ENCODE measurements at regions not wholly inside any gene's neighbourhood (a gene's known extent, or its start where the extent isn't known, plus 50 kb on each side); places are given as distances from the start of the nearest gene placed in this dataset.

DNA sequence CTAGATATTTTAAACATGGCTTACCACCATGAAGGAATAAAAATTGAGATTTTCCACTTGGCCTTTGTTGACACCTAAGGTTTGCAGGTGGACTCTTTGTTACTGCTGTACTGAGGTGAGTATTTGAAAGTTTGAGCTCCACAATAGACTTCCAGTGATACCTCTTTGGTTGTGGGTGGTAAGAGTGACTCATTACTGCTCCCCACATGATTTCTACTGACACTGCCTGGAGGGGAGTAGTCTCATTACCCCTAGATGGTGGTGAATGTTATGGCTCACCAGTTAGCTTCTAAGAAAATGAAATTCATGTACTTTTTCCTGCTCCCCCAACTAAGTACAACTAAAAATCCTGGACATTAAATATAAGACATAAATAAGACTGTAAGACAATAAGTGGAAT is 1183.1 kb upstream of the TMEFF2 start:
- no peaks in the 10 kb centered on the region for H3K4me1 ChIP-seq (ENCODE audit: low read length)
- DNase-seq = no peak
- no peaks in the 10 kb centered on the region for H3K9me3 ChIP-seq (replicated peaks; ENCODE audit: insufficient read depth, low read length)

DNA sequence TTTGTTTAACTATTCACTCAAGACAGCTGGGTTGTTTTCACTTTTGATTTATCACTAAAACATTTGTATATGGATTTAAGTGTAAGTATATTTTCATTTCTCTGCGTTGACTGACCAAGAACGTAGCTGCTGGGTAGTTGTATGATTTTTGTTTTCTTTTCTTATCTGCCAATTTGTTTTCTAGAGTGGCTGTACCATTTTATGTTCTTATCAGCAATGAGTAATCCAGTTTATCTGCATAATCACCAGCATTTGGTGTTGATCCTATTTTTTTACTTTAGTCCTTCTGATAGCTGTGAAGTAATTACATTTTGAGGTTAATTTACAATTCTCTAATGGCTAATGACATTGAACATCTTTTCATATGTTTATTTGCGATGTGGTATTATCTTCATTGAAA is 1178.4 kb upstream of the TMEFF2 start:
- H3K79me2 ChIP-seq (ENCODE audit: low read length) = no peaks in the 10 kb centered on the region
- H3K4me2 ChIP-seq (ENCODE audit: low read depth, low read length) = no peak overlapping the region
- H3K9me3 ChIP-seq (replicated peaks; ENCODE audit: insufficient read depth, low read length) = no peaks in the 10 kb centered on the region
- H3K27me3 ChIP-seq (replicated peaks; ENCODE audit: insufficient read depth, low read length) = no peaks in the 10 kb centered on the region
- H3K4me3 ChIP-seq (ENCODE audit: low read length) = no peak overlapping the region
- H3K9me2 ChIP-seq (replicated peaks; ENCODE audit: insufficient read depth, low read length) = no peaks in the 10 kb centered on the region
- TF ChIP-seq EZH2 (optimal IDR thresholded peaks at IDR 0.05; ENCODE audit: low read depth, low read length) (no peak), EZH2phosphoT487 (IDR thresholded peaks at IDR 0.05; ENCODE audit: low read length) (no peak)
- TF ChIP-seq, protein P1, sequence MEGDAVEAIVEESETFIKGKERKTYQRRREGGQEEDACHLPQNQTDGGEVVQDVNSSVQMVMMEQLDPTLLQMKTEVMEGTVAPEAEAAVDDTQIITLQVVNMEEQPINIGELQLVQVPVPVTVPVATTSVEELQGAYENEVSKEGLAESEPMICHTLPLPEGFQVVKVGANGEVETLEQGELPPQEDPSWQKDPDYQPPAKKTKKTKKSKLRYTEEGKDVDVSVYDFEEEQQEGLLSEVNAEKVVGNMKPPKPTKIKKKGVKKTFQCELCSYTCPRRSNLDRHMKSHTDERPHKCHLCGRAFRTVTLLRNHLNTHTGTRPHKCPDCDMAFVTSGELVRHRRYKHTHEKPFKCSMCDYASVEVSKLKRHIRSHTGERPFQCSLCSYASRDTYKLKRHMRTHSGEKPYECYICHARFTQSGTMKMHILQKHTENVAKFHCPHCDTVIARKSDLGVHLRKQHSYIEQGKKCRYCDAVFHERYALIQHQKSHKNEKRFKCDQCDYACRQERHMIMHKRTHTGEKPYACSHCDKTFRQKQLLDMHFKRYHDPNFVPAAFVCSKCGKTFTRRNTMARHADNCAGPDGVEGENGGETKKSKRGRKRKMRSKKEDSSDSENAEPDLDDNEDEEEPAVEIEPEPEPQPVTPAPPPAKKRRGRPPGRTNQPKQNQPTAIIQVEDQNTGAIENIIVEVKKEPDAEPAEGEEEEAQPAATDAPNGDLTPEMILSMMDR (IDR thresholded peaks at IDR 0.05; ENCODE audit: low read length) = no peak
- H4K20me1 ChIP-seq (ENCODE audit: insufficient read depth, low read length) = no peaks in the 10 kb centered on the region
- no peaks in the 10 kb centered on the region for H3F3A ChIP-seq (ENCODE audit: insufficient read depth, low read length)
- H3K4me1 ChIP-seq (ENCODE audit: low read length) = no peaks in the 10 kb centered on the region
- no peak for DNase-seq
- H2AFZ ChIP-seq (ENCODE audit: low read length) = no peak overlapping the region
- no peak overlapping the region for H3K27ac ChIP-seq (ENCODE audit: low read length)
- H3K36me3 ChIP-seq (replicated peaks; ENCODE audit: insufficient read depth, low read length) = no peaks in the 10 kb centered on the region
- H3K9ac ChIP-seq (ENCODE audit: low read length) = no peak overlapping the region

More for the DNA sequence above, 1183.1 kb upstream of the TMEFF2 start:
- Histone ChIP-seq H3F3A (ENCODE audit: insufficient read depth, low read length) (no peaks in the 10 kb centered on the region), H3K27me3 (replicated peaks; ENCODE audit: insufficient read depth, low read length) (no peaks in the 10 kb centered on the region), H3K9me2 (replicated peaks; ENCODE audit: insufficient read depth, low read length) (no peaks in the 10 kb centered on the region), H3K9ac (ENCODE audit: low read length) (no peak overlapping the region), H3K36me3 (replicated peaks; ENCODE audit: insufficient read depth, low read length) (no peaks in the 10 kb centered on the region), H3K27ac (ENCODE audit: low read length) (no peak overlapping the region), H3K4me2 (ENCODE audit: low read depth, low read length) (no peak overlapping the region), H4K20me1 (ENCODE audit: insufficient read depth, low read length) (no peaks in the 10 kb centered on the region), H2AFZ (ENCODE audit: low read length) (no peak overlapping the region), H3K79me2 (ENCODE audit: low read length) (no peaks in the 10 kb centered on the region), H3K4me3 (ENCODE audit: low read length) (no peak overlapping the region)
- TF ChIP-seq EZH2phosphoT487 (IDR thresholded peaks at IDR 0.05; ENCODE audit: low read length) = no peak
- TF ChIP-seq, protein P1 (IDR thresholded peaks at IDR 0.05; ENCODE audit: low read length) = no peak
- no peak for TF ChIP-seq EZH2 (optimal IDR thresholded peaks at IDR 0.05; ENCODE audit: low read depth, low read length)

DNA sequence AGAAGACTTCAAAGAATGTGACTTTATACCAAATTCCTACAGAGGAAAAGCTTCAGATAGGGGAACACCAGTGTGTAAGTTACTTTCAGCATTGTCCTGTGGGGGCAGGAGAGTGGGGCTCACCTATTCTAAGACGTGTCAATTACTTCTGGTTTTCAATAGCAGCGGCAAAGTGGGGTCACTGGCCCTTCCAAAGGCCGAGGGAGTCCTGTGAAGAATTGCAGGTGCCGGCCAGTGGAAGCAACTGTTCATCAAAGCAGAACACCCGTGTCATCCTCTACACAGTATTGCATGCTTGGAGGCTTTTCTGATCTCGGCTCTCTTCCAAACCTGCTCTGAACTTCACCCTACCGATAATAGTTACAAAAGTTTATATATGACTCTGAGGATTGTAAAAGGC is 1176.5 kb upstream of the TMEFF2 start:
- Histone ChIP-seq H3K27me3 (replicated peaks; ENCODE audit: insufficient read depth, low read length) (no peaks in the 10 kb centered on the region), H3K4me2 (ENCODE audit: low read depth, low read length) (no peak overlapping the region), H3K4me3 (ENCODE audit: low read length) (no peak overlapping the region), H3F3A (ENCODE audit: insufficient read depth, low read length) (no peaks in the 10 kb centered on the region), H3K4me1 (ENCODE audit: low read length) (no peaks in the 10 kb centered on the region), H4K20me1 (ENCODE audit: insufficient read depth, low read length) (no peaks in the 10 kb centered on the region), H2AFZ (ENCODE audit: low read length) (no peak overlapping the region), H3K27ac (ENCODE audit: low read length) (no peak overlapping the region), H3K36me3 (replicated peaks; ENCODE audit: insufficient read depth, low read length) (no peaks in the 10 kb centered on the region), H3K79me2 (ENCODE audit: low read length) (no peaks in the 10 kb centered on the region), H3K9me3 (replicated peaks; ENCODE audit: insufficient read depth, low read length) (no peaks in the 10 kb centered on the region), H3K9ac (ENCODE audit: low read length) (no peak overlapping the region), H3K9me2 (replicated peaks; ENCODE audit: insufficient read depth, low read length) (no peaks in the 10 kb centered on the region)
- TF ChIP-seq EZH2 (optimal IDR thresholded peaks at IDR 0.05; ENCODE audit: low read depth, low read length) = no peak
- DNase-seq = no peak

DNA sequence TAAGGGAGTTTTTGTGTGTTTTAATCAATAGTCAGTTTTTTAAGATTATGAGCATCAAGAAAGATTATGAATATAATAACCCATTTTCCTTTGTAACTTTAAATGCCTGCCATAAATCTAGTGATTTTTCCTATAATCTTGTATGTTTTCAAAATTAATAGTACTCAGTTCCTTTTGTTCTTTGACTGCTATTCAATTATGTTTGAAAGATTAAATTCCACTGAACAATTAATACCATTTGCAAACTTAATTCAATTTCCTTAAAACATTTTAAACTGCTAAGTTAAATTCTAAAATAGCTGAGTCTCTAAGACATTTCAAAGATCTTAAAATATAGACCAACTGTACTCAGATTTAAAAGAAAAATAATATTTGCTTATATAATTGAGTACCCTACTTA is 1173.9 kb upstream of the TMEFF2 start:
- Histone ChIP-seq H3K27ac (ENCODE audit: low read length) (no peak overlapping the region), H3K9ac (ENCODE audit: low read length) (no peak overlapping the region), H3F3A (ENCODE audit: insufficient read depth, low read length) (no peaks in the 10 kb centered on the region), H4K20me1 (ENCODE audit: insufficient read depth, low read length) (no peaks in the 10 kb centered on the region), H2AFZ (ENCODE audit: low read length) (no peak overlapping the region), H3K79me2 (ENCODE audit: low read length) (no peaks in the 10 kb centered on the region), H3K4me3 (ENCODE audit: low read length) (no peak overlapping the region), H3K36me3 (replicated peaks; ENCODE audit: insufficient read depth, low read length) (no peaks in the 10 kb centered on the region), H3K4me1 (ENCODE audit: low read length) (no peaks in the 10 kb centered on the region), H3K9me2 (replicated peaks; ENCODE audit: insufficient read depth, low read length) (no peaks in the 10 kb centered on the region), H3K9me3 (replicated peaks; ENCODE audit: insufficient read depth, low read length) (no peaks in the 10 kb centered on the region), H3K27me3 (replicated peaks; ENCODE audit: insufficient read depth, low read length) (no peaks in the 10 kb centered on the region), H3K4me2 (ENCODE audit: low read depth, low read length) (no peak overlapping the region)
- DNase-seq = no peak
- no peak for TF ChIP-seq EZH2phosphoT487 (IDR thresholded peaks at IDR 0.05; ENCODE audit: low read length)
- TF ChIP-seq, protein P1 (IDR thresholded peaks at IDR 0.05; ENCODE audit: low read length) = no peak
